DMS79 treated with DMSO at 0.1 percent for 48 hours (cell line): ENCODE measurements at regions not wholly inside any gene's neighbourhood (a gene's known extent, or its start where the extent isn't known, plus 50 kb on each side); places are given as distances from the start of the nearest gene placed in this dataset.

Experiments used
- DNase-seq: peaks from one replicate; lab custom pipeline; 2025; lab: John Stamatoyannopoulos, UW

- no peak for DNase-seq
Measured at GRCh38 chr16:80489173-80489572, 51.6 kb upstream of the DYNLRB2 start.

- no peak for DNase-seq
Measured at GRCh38 chr16:80488167-80488566, 52.6 kb upstream of the DYNLRB2 start.

- DNase-seq, result no peak
Measured at GRCh38 chr16:80480664-80481063, 60.1 kb upstream of the DYNLRB2 start.

DNA sequence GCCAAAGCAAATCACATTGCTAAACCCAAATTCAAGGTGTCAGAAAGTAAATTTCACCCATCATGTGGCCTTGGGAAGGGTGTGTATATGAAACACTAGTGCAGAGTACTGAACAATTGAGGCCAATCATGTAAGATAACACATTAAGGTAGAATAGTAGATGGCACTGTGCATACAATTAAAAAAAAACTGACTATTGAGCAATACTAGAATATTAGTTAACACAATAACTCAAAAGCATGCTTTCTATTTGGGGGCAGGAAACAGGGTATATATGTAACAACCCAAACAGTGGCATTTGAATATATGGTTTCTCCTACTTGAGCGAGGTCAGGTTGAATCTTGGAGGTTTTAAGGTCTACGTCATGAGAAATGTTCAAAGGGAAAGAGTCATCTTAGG, 63.0 kb upstream of the DYNLRB2 start:
- DNase-seq, result no peak

DNA sequence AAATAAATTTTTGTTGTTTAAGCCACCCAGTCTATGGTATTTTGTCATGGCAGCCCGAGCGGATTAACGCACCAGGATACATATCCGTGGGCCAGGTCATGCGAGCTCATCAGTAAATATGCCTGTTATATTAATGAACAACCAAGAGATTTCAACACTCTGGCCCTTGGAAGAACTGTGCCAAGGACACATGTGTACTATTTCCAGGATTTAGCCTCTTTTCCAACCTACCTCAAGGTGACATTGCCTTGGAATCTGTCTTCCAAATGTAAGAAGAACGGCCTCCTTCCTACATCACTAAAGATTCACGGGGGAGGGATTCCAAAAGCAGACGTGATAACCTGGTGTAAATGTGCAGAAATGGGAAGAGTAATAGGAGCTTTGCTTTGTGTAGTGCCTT, 72.8 kb upstream of the DYNLRB2 start:
- DNase-seq, result no peak

GRCh38 chr16:80466024-80466987, 74.5 kb upstream of the DYNLRB2 start:
- peak; percentile 22 for DNase-seq

DNA sequence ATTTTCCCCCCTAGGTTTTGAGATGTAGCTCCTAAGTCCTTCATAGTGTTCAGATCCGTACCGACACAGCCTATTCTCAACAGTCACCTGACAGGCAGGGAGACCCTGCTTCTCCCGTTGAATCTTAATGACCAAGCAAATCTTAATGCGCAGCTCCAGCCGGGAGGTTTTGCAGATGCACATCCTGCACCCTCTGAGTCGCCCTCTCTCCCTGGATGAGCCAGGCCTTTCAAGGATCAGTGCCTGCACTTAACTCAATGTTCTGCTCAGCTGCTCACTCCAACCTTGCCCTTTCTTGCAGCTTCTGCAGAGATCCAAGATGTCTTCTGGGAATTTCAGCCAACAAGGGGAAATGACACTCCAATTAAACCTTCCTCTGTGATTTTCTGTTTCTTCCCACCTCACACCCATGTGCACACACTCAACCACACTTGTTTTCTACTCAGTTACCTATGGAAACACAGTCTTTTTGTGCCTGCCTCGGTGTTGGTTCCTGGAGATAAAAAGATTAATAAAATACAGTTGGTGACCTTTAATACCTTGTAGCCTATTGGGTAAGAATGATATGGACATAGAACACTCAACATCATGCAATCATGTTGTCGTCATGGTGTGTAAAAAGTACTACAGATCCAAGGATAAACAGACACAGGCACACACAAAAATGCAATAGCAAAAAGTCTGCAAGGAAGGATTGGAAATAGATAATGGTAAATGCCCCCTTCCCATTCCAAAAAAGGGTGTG, 76.9 kb upstream of the DYNLRB2 start:
- DNase-seq, result no peak

DNA sequence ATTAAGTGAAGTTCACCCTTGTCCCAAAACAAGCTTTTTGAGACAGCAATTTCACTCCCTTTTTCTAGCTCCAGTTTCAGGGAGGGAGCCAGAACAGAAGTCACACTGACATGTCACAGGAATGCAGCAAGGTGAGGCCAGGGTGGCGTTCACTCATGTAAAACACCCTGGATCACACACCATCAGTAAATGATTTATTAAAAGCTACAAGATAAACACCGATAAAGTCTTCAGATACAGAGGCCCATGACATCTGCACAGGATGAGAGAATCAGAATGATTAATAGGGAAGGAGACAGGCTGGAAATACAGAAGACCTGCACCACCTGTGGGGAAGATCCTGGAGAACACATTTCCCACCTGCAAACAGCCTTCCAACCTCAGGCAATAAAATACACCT, 77.5 kb upstream of the DYNLRB2 start:
- DNase-seq, result no peak

DNA sequence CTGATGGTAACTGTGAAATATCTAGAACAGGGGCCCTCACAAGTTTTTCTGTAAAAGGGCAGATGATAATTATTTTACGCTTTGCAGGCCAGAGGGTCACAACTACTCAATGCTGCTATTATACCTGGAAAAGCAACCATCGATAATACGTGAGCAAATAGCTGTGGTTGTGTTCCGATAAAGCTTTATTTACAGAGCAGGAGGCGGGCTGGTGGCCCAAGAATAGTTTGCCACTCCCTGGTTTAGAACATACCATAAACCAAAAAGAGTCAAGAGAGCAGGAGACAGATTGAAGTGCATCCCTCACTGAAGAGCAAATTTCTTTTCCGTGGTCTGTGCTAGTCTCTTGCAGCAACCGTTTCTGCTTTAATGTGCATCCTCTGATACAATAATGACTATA, 77.9 kb upstream of the DYNLRB2 start:
- no peak for DNase-seq

GRCh38 chr16:80460988-80461387, 79.8 kb upstream of the DYNLRB2 start:
- DNase-seq, result no peak

GRCh38 chr16:80459966-80460365, 80.8 kb upstream of the DYNLRB2 start:
- no peak for DNase-seq

DNA sequence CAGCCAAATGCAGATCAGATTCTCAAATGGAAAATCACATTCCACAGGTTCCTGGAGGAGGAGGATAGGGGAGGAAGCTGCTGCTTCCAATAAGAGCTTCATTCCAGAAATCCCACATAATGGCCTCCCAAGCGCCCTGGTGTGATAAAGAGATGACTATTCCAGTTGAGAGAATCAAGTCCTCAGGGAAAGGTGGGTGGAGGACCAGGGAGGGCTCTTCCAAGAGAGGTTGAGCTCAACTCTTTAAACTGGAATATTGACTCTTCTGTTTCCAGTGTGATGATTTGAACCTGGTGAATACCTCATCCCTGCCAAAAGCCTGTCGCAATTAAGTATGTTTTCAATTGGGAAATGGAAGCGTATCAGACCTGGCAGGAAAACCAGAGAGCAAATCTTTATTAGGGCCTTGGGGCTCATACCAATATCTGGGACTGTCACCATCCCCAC, 81.4 kb upstream of the DYNLRB2 start:
- DNase-seq, result no peak

DNA sequence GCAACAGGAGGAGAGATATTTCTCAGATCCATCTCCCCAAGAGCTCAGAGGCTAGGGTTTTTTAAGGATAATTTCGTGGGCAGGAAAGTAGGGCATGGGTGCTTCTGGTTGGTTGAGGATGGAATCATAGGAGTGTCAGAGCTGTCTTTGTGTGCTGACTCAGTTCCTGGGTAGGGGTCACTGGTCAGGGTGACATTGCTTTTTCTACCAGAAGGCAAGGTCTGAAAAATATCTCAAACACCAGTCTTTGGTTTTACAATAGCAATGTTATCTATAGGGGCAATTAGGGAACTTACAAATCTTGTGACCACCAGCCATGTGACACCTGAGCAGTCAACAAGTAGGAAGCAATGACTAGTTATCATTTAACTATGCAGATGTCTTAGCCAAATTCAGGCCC, 82.9 kb upstream of the DYNLRB2 start:
- no peak for DNase-seq

- no peak for DNase-seq
Measured at GRCh38 chr16:80454802-80455201, 86.0 kb upstream of the DYNLRB2 start.

- no peak for DNase-seq
Measured at GRCh38 chr16:80449392-80449791, 91.4 kb upstream of the DYNLRB2 start.

DNA sequence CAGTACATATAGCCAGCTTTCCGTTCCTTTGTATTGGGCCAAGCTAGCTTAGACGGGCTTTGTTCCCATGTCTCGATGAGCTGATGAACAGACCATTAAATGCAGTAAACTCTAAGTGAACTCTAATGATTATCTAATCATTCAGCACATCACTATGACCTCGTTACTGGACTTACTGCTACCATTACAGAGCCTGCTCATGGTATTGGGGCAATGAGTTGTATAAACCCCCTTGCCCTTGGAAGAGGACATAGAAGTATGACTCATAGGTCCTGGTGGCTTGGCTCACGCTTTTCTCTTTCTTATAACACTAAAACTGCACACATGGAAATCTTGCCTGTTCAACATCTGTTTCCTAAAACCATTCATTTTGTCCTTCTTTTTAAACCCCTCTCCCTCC, 93.6 kb upstream of the DYNLRB2 start:
- DNase-seq, result no peak

GRCh38 chr16:80442779-80443178, 98.0 kb upstream of the DYNLRB2 start:
- no peak for DNase-seq

DNA sequence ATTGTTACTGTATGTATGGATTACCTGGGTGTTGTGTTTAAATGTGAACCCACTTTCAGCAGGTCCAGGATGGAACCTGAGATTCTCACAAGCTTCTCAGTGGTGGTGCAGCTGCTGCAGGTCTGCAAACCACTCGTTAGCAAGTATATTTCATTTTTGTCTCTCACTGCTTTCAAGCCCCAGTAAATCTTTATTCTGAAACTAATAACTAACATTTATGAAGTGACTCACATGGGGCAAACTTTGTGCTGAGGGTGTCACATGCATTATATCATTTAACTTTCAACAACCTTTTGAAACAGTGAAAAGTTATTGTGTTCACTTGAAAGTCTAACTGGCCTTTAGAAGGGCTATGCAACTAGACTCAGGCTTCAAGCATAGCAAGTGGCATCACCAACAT, 98.9 kb upstream of the DYNLRB2 start:
- no peak for DNase-seq

GRCh38 chr16:80440667-80441066, 100.1 kb upstream of the DYNLRB2 start:
- DNase-seq, result no peak

DNA sequence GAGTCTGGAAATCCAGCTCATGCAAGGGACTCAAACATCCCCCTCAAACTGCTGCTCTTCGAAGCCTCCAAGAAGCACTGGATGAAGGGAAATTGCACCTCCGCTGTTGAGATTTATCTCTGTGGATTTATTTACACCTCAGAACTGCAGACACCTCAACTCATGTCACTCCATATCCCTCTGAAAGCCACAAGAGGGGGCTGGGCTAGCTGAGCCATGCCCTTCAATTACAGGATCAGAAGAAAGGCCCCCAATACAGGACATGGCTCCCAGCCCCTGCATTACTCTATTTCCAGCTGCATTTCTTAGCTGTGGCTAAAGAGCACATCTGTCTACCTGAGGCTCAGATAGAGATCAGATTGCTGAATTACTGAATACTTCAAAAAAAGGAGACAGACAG, 103.1 kb upstream of the DYNLRB2 start:
- no peak for DNase-seq

DNA sequence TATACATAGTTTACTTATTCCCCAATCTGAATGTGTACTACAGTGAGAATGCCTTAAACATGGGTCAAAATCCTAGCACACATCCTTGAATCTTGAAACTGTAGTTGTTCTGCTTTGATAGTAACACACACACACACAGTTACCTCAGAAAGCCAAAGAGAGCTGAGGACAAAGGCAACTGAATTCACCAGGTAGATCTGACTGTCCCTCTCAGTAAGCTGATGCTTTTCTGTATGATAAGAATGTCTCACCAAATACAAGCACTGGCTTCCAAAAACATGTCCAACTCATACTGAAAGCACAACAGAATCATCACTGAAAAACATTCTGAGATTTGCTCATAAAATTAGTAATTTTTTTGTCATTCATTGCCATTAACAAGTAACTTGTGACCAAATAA, 104.3 kb upstream of the DYNLRB2 start:
- no peak for DNase-seq

GRCh38 chr16:80433623-80434022, 107.2 kb upstream of the DYNLRB2 start:
- no peak for DNase-seq

GRCh38 chr16:80427795-80428194, 113.0 kb upstream of the DYNLRB2 start:
- no peak for DNase-seq
